Vagina (tissue), 2 donors: ENCODE measurements at regions not wholly inside any gene's neighbourhood (a gene's known extent, or its start where the extent isn't known, plus 50 kb on each side); places are given as distances from the start of the nearest gene placed in this dataset.

Experiments
- DNase-seq, 2 donors: peaks; one replicate each; pipeline ENCODE4 v3.0.0-alpha.2; 2017; ENCODE audit errors: extremely low spot score in 2 of 2
- H3K27ac ChIP-seq: fragments of 200-600 bp; sonication (generic); one replicate; pipeline ENCODE4 v1.5.1; 2019
- H3K27me3 ChIP-seq: fragments of 200-600 bp; sonication (generic); one replicate; pipeline ENCODE4 v1.5.1; 2019
- H3K36me3 ChIP-seq, 2 donors: fragments of 200-600 bp; sonication (generic); one replicate each; pipeline ENCODE4 v1.5.1; 2017 to 2019
- H3K4me1 ChIP-seq: fragments of 200-600 bp; sonication (generic); one replicate; pipeline ENCODE4 v1.5.1; 2019
- H3K4me3 ChIP-seq, 2 donors: fragments of 200-600 bp; sonication (generic); 1 replicate in 1 of 2; 2 replicates in 1 of 2; pipeline ENCODE4 v1.5.1; 2016 to 2019
- H3K9me3 ChIP-seq: fragments of 200-600 bp; sonication (generic); one replicate; pipeline ENCODE4 v1.5.1; 2019
- POLR2A ChIP-seq, 2 donors: fragments of 450-650 bp; IDR thresholded peaks; one replicate each; pipeline ENCODE4 v1.6.1; 2017; ENCODE audit warnings: antibody characterized with exemption in 2 of 2, mild to moderate bottlenecking in 2 of 2, moderate library complexity in 2 of 2
- POLR2AphosphoS5 ChIP-seq, 2 donors: sonication (generic); formaldehyde crosslinking; IDR thresholded peaks; one replicate each; pipeline ENCODE4 v1.9.0; 2017; ENCODE audit warnings: antibody characterized with exemption in 2 of 2, mild to moderate bottlenecking in 2 of 2, low read depth in 1 of 2; ENCODE audit not compliant: insufficient read depth in 1 of 2
- intact Hi-C: fragments of 100-400 bp; cut with DNase I; formaldehyde crosslinking; loops from one replicate; pipeline ENCODE4 v1.15.1; 2023
- TF ChIP-seq, protein P1 (sequence below), 3 experiments: fragments of 450-650 bp in 2 of 3; fragments of 200-600 bp in 1 of 3; sonication (generic) in 1 of 3; IDR thresholded peaks; one replicate each; pipeline ENCODE4 v1.5.1; 2017 to 2019; ENCODE audit warnings: antibody characterized with exemption in 3 of 3, mild to moderate bottlenecking in 2 of 3, moderate library complexity in 2 of 3

DNA sequence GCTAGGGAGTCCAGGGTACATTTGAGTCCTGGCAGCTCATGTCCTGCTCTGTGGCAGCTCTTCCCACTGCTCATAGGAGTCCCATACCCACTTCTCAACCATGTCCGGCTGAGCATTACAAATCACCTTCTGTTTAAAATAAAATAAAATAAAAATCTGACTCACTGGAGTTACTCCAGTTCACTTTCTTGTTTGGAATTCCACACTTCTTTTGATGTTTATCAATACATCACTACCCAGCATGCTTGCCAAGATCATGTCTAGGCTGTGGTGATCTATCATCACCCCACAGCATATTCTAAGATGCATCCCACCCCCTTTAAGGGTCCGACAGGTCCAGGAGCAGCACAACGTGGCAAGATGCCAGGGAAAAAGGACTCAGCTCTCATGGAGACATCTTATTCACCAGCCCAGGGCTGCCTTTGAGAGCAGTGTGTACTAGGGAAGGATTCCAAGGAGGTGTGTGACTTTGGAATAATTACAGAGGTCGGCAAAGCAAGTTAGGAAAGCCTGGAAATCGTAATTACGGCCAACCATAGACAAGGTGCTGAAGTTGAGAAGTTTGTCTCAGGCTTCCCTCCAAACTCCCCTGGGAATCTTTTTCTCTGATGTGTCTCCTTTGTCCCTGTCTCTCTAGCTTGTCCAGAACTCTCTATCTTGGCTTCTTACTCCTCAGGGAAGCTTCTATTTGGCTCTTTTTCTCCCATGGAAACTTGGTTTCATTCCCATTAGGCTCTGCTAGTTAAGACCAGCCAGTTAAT is 111.4 kb upstream of the SLC1A3 start:
- H3K9me3 ChIP-seq: no peaks in the 10 kb centered on the region
- no peak overlapping the region for H3K4me3 ChIP-seq
- intact Hi-C loops: no loop called here
- no peak overlapping the region for H3K27ac ChIP-seq
- peaks cover 7% of the 10 kb centered on the region for H3K4me1 ChIP-seq
- H3K36me3 ChIP-seq: no peaks in the 10 kb centered on the region
- H3K27me3 ChIP-seq: no peaks in the 10 kb centered on the region
- no peak for TF ChIP-seq POLR2A (IDR thresholded peaks at IDR 0.05)
- no peak for TF ChIP-seq POLR2AphosphoS5 (IDR thresholded peaks at IDR 0.05; ENCODE audit: insufficient read depth in 1 of 2, low read depth in 1 of 2)
- TF ChIP-seq, protein P1, sequence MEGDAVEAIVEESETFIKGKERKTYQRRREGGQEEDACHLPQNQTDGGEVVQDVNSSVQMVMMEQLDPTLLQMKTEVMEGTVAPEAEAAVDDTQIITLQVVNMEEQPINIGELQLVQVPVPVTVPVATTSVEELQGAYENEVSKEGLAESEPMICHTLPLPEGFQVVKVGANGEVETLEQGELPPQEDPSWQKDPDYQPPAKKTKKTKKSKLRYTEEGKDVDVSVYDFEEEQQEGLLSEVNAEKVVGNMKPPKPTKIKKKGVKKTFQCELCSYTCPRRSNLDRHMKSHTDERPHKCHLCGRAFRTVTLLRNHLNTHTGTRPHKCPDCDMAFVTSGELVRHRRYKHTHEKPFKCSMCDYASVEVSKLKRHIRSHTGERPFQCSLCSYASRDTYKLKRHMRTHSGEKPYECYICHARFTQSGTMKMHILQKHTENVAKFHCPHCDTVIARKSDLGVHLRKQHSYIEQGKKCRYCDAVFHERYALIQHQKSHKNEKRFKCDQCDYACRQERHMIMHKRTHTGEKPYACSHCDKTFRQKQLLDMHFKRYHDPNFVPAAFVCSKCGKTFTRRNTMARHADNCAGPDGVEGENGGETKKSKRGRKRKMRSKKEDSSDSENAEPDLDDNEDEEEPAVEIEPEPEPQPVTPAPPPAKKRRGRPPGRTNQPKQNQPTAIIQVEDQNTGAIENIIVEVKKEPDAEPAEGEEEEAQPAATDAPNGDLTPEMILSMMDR (IDR thresholded peaks at IDR 0.05): no peak
- no peak for DNase-seq

DNA sequence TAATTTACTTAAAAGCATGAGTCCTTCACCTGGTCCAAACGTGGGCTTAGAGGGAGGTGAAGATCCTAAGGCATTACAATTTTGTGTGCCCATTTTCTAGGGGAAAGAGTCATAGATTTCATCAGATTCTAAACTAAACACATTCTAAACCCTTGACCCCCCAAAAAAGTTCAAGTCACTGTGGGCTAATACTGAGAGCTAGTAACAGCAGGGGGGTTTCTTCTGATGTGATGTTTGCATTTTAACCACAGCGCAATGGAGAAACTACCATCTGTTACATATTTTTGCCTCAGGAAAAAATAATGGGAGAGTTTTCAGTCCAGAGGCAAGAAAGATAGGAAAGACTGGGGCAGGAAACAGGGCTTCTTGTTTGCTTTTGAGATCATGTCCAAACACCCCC is 110.8 kb upstream of the SLC1A3 start:
- intact Hi-C loops: no loop called here
- no peak for TF ChIP-seq POLR2AphosphoS5 (IDR thresholded peaks at IDR 0.05; ENCODE audit: insufficient read depth in 1 of 2, low read depth in 1 of 2)
- TF ChIP-seq, protein P1 (IDR thresholded peaks at IDR 0.05): no peak
- TF ChIP-seq POLR2A (IDR thresholded peaks at IDR 0.05): no peak

DNA sequence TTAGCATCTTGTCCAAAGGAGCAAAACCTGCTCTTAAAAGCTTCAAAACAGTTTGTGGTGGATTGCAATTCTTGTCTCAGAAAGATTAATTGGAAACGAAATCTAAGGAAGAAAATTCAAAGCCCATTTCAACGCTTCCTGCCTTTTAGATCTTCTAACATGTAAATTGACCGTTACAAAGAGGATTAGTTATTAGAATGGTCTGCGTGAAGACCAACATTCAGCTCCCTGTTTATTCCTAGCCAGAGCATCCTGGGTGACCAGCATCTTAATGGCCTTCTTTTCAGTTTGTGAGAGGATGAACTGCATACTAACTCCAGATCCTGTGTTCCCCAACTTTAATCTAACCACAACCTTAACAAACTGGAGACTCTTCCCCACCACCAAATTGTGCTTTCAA is 109.9 kb upstream of the SLC1A3 start:
- intact Hi-C loops: no loop called here
- TF ChIP-seq, protein P1 (IDR thresholded peaks at IDR 0.05): no peak
- TF ChIP-seq POLR2A (IDR thresholded peaks at IDR 0.05): no peak
- no peak for TF ChIP-seq POLR2AphosphoS5 (IDR thresholded peaks at IDR 0.05; ENCODE audit: insufficient read depth in 1 of 2, low read depth in 1 of 2)
- H3K36me3 ChIP-seq: no peaks in the 10 kb centered on the region
- no peak overlapping the region for H3K4me3 ChIP-seq
- H3K4me1 ChIP-seq: peaks cover 7% of the 10 kb centered on the region
- H3K9me3 ChIP-seq: no peaks in the 10 kb centered on the region
- DNase-seq: no peak
- no peaks in the 10 kb centered on the region for H3K27me3 ChIP-seq
- no peak overlapping the region for H3K27ac ChIP-seq

More for the DNA sequence above, 110.8 kb upstream of the SLC1A3 start:
- H3K9me3 ChIP-seq: no peaks in the 10 kb centered on the region
- H3K36me3 ChIP-seq: no peaks in the 10 kb centered on the region
- H3K27me3 ChIP-seq: no peaks in the 10 kb centered on the region
- no peak overlapping the region for H3K4me3 ChIP-seq
- H3K27ac ChIP-seq: no peak overlapping the region
- DNase-seq: no peak
- peaks cover 7% of the 10 kb centered on the region for H3K4me1 ChIP-seq

DNA sequence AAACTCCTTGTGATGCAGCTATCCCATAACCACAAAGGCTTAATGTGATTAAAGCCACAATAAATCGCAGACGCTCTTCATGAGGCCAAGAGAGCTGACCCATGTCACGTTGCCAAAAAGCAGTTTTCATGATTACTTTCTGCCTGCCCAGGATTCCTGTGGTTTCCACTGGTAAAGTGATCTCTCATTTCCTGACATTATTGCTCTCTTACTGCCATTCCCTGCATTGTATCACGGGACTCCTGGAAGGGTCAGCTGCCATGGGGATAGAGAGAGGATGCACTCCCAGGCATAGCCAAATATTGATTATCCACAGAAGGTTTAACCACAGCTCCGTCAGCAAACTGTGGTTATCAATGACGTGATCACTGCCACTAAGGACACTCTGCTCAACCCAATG is 103.8 kb upstream of the SLC1A3 start:
- TF ChIP-seq, protein P1 (IDR thresholded peaks at IDR 0.05): no peak
- no peak for TF ChIP-seq POLR2AphosphoS5 (IDR thresholded peaks at IDR 0.05; ENCODE audit: insufficient read depth in 1 of 2, low read depth in 1 of 2)
- TF ChIP-seq POLR2A (IDR thresholded peaks at IDR 0.05): no peak
- DNase-seq: no peak
- H3K4me3 ChIP-seq: no peak overlapping the region
- no peak overlapping the region for H3K27ac ChIP-seq
- no peaks in the 10 kb centered on the region for H3K27me3 ChIP-seq
- peaks cover 7% of the 10 kb centered on the region for H3K4me1 ChIP-seq
- H3K9me3 ChIP-seq: no peaks in the 10 kb centered on the region
- intact Hi-C loops: no loop called here
- no peaks in the 10 kb centered on the region for H3K36me3 ChIP-seq

DNA sequence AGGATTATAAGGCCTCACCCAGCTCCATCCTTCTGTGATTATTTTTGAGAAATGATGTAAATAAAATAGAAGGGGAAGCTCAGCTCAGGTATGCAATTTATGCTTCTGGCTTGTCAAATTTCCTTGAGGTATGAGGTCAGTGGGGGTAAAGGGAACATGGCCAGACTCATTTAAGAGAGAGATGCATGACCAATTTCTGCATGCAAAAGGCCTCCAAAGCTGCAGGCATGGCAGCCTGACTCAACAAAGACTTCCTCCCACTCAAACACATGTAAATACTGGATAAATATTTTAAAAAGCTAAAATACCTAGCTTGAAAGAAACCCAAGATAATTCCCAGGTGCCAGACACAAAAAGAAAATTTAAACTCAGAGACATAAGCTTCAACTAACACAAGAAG is 101.4 kb upstream of the SLC1A3 start:
- Histone ChIP-seq H3K27me3 (no peaks in the 10 kb centered on the region), H3K9me3 (no peaks in the 10 kb centered on the region), H3K36me3 (no peaks in the 10 kb centered on the region), H3K4me3 (no peak overlapping the region), H3K27ac (no peak overlapping the region), H3K4me1 (peaks cover 16% of the 10 kb centered on the region)
- TF ChIP-seq POLR2AphosphoS5 (IDR thresholded peaks at IDR 0.05; ENCODE audit: insufficient read depth in 1 of 2, low read depth in 1 of 2) (no peak), POLR2A (IDR thresholded peaks at IDR 0.05) (no peak)
- TF ChIP-seq, protein P1 (IDR thresholded peaks at IDR 0.05): no peak
- DNase-seq: no peak
- intact Hi-C loops: no loop called here
